Heart left ventricle (tissue), 16 donors: ENCODE measurements at regions not wholly inside any gene's neighbourhood (a gene's known extent, or its start where the extent isn't known, plus 50 kb on each side); places are given as distances from the start of the nearest gene placed in this dataset.

Experiments
- ATAC-seq, 4 donors: fragments of 200-7000 bp; cut with Tn5 transposase; one replicate each; pipeline ENCODE4 v1.9.1; 2020 to 2022; ENCODE audit warnings: moderate library complexity in 4 of 4, mild to moderate bottlenecking in 3 of 4, moderate number of reproducible peaks in 1 of 4
- DNase-seq, 5 donors: peaks; one replicate each; pipeline ENCODE4 v3.0.0-alpha.2; 2020
- H3K27ac ChIP-seq, 12 donors: fragments of 200-600 bp; sonication (generic) in 4 of 12; one replicate each; pipeline versions ENCODE4 v1.5.0 to v1.8.0; 2016 to 2022; ENCODE audit warnings: mild to moderate bottlenecking in 2 of 12
- H3K27me3 ChIP-seq, 9 donors: fragments of 200-600 bp; sonication (generic) in 2 of 9; one replicate each; pipeline versions ENCODE4 v1.5.1 to v1.8.0; 2016 to 2022; ENCODE audit warnings: mild to moderate bottlenecking in 3 of 9
- H3K36me3 ChIP-seq, 9 donors: fragments of 200-600 bp; sonication (generic) in 2 of 9; one replicate each; pipeline versions ENCODE4 v1.5.0 to v1.8.0; 2018 to 2022; ENCODE audit warnings: mild to moderate bottlenecking in 2 of 9
- H3K4me1 ChIP-seq, 12 donors: fragments of 200-600 bp; sonication (generic) in 4 of 12; one replicate each; pipeline versions ENCODE4 v1.5.0 to v1.8.0; 2016 to 2022; ENCODE audit warnings: mild to moderate bottlenecking in 3 of 12
- H3K4me3 ChIP-seq, 12 donors: fragments of 200-600 bp; sonication (generic) in 4 of 12; one replicate each; pipeline versions ENCODE4 v1.5.0 to v1.8.0; 2017 to 2022; ENCODE audit warnings: mild to moderate bottlenecking in 9 of 12, moderate library complexity in 4 of 12
- H3K9me3 ChIP-seq, 12 donors: fragments of 200-600 bp; sonication (generic) in 4 of 12; one replicate each; pipeline versions ENCODE4 v1.5.0 to v1.8.0; 2016 to 2022; ENCODE audit warnings: mild to moderate bottlenecking in 1 of 12
- POLR2A ChIP-seq, 2 donors: fragments of 450-650 bp; IDR thresholded peaks; one replicate each; pipeline ENCODE4 v1.6.1; 2017; ENCODE audit warnings: antibody characterized with exemption in 2 of 2, mild to moderate bottlenecking in 2 of 2, moderate library complexity in 2 of 2
- WGBS, 4 donors: extraction: QIAGEN DNeasy Blood & Tissue Kit in 2 of 4; methylation state at CpG; one replicate each; pipeline versions ENCODE4 v1.1.5 to v1.1.7; 2013 to 2018; 5-methylcytosine and 5-hydroxymethylcytosine counted together
- intact Hi-C, 10 donors: fragments of 100-400 bp; cut with DNase I; formaldehyde crosslinking; loops; one replicate each; pipeline versions ENCODE4 v1.11.1 to v1.14.2; 2022
- TF ChIP-seq, protein P1 (sequence below), 12 donors: fragments of 200-600 bp; sonication (generic) in 4 of 12; IDR thresholded peaks; one replicate each; pipeline versions ENCODE4 v1.5.0 to v1.8.0; 2018 to 2022; ENCODE audit warnings: antibody characterized with exemption in 12 of 12, mild to moderate bottlenecking in 5 of 12
- donor health status: ischemic (EF 13 %, LVEDD 7.1; RV severe dilation, severe dysfunction).
- donor health status: healthy with polysubstance abuse.
- donor health status: DM: no; HTN: yes; CAD: no.
- donor health status: DM: no; HTN: no; CAD: no.
- donor health status: ischemic (EF 25% LVEDD 6.9; RV normal size, moderate dysfunction).
- donor health status: ischemic (EF 25% LVEDD 5.7; RV mildly dilated, moderate dysfunction).
- donor health status: healthy.
- donor health status: DM: yes; HTN: yes; CAD: no.
- donor health status: ischemic (EF 35%, LVEDD 5.7; RV mildly dilated, moderate dysfunction).
- donor health status: nonischemic (EF 11% LVEDD 7.7; RV severe dilation, severe dysfunction).
- donor health status: DM: yes; HTN: yes; CAD: no.
- donor health status: PGD.
- donor health status: ischemic (EF 29% LVEDD 5.4; RV normal size, mild dysfunction).
- donor health status: nonischemic (EF 23%, LVEDD 6.1; RV moderate dilation, normal function).

DNA sequence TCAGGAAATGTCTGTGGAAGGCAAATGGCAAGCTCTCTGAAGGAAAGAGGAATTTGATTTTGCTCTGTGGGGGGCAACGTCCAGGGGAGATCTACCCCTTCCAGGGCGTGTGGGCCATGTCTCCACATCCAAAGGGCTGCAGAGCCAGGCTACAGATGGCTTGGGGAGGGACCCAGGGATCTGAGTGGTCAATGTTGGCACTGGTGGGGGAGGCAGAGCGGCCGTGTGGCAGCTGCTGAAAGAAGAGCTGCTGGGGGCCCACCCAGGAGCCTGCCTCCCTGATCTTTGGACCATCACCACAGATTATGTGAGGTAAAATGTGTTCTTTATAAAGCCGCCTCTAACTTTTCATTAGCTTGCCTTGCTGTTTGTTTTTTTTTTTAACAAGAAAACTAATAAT is 144.1 kb downstream of the HERPUD2 start:
- WGBS, 4 donors = 66 to 83% (median 75%) methylated on average over 5 of the region's 5 CpGs
- H3K27ac ChIP-seq = no peak overlapping the region
- no peaks in the 10 kb centered on the region for H3K27me3 ChIP-seq
- intact Hi-C loops = no loop called here
- peaks cover 0 to 6% (median 0%) of the 10 kb centered on the region in 12 donors for H3K4me1 ChIP-seq
- ATAC-seq (no peak), DNase-seq (no peak)
- H3K9me3 ChIP-seq = no peaks in the 10 kb centered on the region
- H3K4me3 ChIP-seq = no peak overlapping the region
- no peaks in the 10 kb centered on the region for H3K36me3 ChIP-seq
- TF ChIP-seq, protein P1, sequence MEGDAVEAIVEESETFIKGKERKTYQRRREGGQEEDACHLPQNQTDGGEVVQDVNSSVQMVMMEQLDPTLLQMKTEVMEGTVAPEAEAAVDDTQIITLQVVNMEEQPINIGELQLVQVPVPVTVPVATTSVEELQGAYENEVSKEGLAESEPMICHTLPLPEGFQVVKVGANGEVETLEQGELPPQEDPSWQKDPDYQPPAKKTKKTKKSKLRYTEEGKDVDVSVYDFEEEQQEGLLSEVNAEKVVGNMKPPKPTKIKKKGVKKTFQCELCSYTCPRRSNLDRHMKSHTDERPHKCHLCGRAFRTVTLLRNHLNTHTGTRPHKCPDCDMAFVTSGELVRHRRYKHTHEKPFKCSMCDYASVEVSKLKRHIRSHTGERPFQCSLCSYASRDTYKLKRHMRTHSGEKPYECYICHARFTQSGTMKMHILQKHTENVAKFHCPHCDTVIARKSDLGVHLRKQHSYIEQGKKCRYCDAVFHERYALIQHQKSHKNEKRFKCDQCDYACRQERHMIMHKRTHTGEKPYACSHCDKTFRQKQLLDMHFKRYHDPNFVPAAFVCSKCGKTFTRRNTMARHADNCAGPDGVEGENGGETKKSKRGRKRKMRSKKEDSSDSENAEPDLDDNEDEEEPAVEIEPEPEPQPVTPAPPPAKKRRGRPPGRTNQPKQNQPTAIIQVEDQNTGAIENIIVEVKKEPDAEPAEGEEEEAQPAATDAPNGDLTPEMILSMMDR (IDR thresholded peaks at IDR 0.05) = no peak
- no peak for TF ChIP-seq POLR2A (IDR thresholded peaks at IDR 0.05)

DNA sequence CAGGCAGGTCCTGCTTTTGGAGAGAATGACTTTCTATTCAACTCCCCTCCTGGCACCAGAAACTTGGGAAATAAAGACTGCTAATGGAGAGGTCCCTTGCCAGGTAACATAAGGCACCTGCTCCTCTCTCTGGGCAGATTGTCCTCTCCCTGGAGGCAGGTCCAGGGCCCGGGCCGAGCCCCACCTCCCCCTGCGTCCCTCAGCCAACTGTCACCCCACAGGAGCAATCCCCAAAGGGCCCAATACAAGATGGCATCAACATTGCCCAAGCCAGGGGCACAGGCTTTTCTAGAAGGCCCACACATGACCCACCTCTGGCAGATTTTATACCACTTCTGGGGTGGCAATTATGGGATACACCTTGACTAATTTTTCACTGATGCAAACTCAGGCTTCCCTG is 145.2 kb downstream of the HERPUD2 start:
- no peak for ATAC-seq
- 88 to 100% (median 93%) methylated on average over 3 of the region's 3 CpGs for WGBS, 4 donors
- intact Hi-C loops = loop anchor here in 1 of 10 donors (10.0 kb wide), 1 partner anchor 475 kb away; no protein-coding TSS in a partner anchor

DNA sequence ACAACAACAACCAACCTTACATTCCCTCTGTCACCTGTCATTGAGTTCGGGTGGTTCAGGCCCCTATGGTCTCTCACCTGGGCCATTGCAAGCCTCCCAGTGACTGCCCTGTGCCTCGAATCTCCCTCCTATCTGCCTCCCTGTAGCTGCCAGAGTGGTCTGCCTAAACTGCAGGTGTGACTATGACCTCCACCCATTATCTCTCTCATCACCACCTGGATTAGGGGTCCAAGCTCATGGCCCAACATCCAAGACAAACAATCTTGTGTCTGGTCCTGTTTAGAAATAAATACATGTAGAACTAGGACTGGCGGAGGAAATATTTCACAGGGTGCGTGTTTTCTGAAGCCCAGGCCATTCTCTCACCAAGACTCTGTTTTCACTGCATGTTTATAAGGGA is 146.6 kb downstream of the HERPUD2 start:
- Histone ChIP-seq H3K36me3 (no peaks in the 10 kb centered on the region), H3K4me1 (no peaks in the 10 kb centered on the region), H3K4me3 (no peak overlapping the region), H3K27ac (no peak overlapping the region), H3K9me3 (no peaks in the 10 kb centered on the region), H3K27me3 (no peaks in the 10 kb centered on the region)
- no peak for DNase-seq
- intact Hi-C loops = loop anchor here in 1 of 10 donors (10.0 kb wide), 1 partner anchor 473 kb away; no protein-coding TSS in a partner anchor
- no peak for ATAC-seq
- TF ChIP-seq, protein P1 (IDR thresholded peaks at IDR 0.05) = no peak
- TF ChIP-seq POLR2A (IDR thresholded peaks at IDR 0.05) = no peak
- WGBS, 4 donors = 81 to 95% (median 90%) methylated on average over 4 of the region's 4 CpGs

More for the DNA sequence above, 145.2 kb downstream of the HERPUD2 start:
- Histone ChIP-seq H3K36me3 (no peaks in the 10 kb centered on the region), H3K27ac (no peak overlapping the region), H3K4me1 (peaks cover 0 to 6% (median 0%) of the 10 kb centered on the region in 12 donors), H3K9me3 (no peaks in the 10 kb centered on the region), H3K27me3 (no peaks in the 10 kb centered on the region), H3K4me3 (no peak overlapping the region)
- DNase-seq = no peak
- TF ChIP-seq, protein P1 (IDR thresholded peaks at IDR 0.05) = no peak
- TF ChIP-seq POLR2A (IDR thresholded peaks at IDR 0.05) = no peak

DNA sequence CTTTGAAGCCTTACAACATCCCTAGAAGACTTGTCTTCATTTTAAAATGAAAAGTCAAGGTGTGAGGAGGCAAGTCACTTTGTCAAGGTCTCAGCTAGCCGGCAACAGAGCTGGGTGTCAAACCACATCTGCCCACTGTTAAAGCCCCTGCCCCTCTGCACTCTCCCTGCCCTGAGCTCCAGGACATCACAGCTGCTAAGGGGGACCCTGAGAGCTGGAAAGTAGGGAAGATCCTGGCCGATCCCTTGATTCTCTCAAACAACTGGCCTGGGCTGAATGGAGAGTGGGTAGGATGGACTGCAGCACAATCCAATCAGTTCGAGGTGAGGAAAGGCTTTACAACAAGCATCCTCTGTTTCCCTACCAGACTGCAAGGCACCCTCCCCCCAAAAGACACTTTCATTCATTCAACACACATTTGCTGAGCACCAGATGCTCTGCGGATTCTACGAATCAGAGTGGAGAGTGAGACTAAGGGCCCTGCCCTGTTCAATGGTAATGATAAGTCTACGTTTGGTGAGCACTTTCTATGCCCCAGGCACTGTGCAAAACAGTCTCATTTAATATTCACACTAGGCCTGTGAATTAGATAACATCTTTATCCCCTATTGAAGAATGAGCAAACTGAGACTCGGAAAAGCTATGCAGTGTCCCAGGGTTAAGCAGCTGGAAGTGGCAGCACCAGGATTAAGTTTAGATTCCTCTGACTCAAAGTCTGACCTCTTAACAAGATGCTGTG is 148.1 kb downstream of the HERPUD2 start:
- intact Hi-C loops = loop anchor here in 1 of 10 donors (10.0 kb wide), 1 partner anchor 472 kb away; no protein-coding TSS in a partner anchor

More for the DNA sequence above, 148.1 kb downstream of the HERPUD2 start:
- H3K27ac ChIP-seq = no peak overlapping the region
- DNase-seq = no peak
- H3K9me3 ChIP-seq = no peaks in the 10 kb centered on the region
- H3K27me3 ChIP-seq = no peaks in the 10 kb centered on the region
- no peak overlapping the region for H3K4me3 ChIP-seq
- no peak for TF ChIP-seq POLR2A (IDR thresholded peaks at IDR 0.05)
- TF ChIP-seq, protein P1 (IDR thresholded peaks at IDR 0.05) = no peak
- 82 to 89% (median 86%) methylated on average over 7 of the region's 7 CpGs for WGBS, 4 donors
- no peak for ATAC-seq
- H3K4me1 ChIP-seq = no peaks in the 10 kb centered on the region
- H3K36me3 ChIP-seq = no peaks in the 10 kb centered on the region
